PC-3 (cell line): ENCODE measurements at regions not wholly inside any gene's neighbourhood (a gene's known extent, or its start where the extent isn't known, plus 50 kb on each side); places are given as distances from the start of the nearest gene placed in this dataset.

Experiments
- ATAC-seq: fragments of 200-7000 bp; cut with Tn5 transposase; 2 replicates; pipeline ENCODE4 v1.9.1; 2020; ENCODE audit warnings: mild to moderate bottlenecking, moderate library complexity
- BruUV-seq: library from RNA; stranded (reverse); fragments of 400-500 nt; replicated peaks from 2 replicates; lab custom pipeline; 2021; lab: Mats Ljungman, UMichigan
- CTCF ChIA-PET: fragments of 300-600 bp; sonication (Branson Sonifier 250); formaldehyde crosslinking; loops from one replicate; lab custom pipeline; 2022; ENCODE audit warnings: antibody characterized with exemption; lab: Charles Lee
- POLR2A ChIA-PET: fragments of 300-600 bp; sonication (Branson Sonifier 250); formaldehyde crosslinking; loops from one replicate; lab custom pipeline; 2022; ENCODE audit warnings: antibody characterized with exemption; ENCODE audit not compliant: unreplicated experiment; lab: Charles Lee
- DNase-seq: peaks from one replicate; pipeline ENCODE4 v3.0.0-alpha.2; 2015
- H2AFZ ChIP-seq: fragments of 300-600 bp; sonication (generic); 2 replicates; pipeline ENCODE4 v1.6.0; 2016; ENCODE audit warnings: antibody characterized with exemption, low read length
- H3F3A ChIP-seq: fragments of 300-600 bp; sonication (generic); one replicate; pipeline ENCODE4 v1.6.0; 2017; ENCODE audit warnings: antibody characterized with exemption, low read length, control low read depth, mild to moderate bottlenecking; ENCODE audit not compliant: unreplicated experiment
- H3K27ac ChIP-seq: fragments of 300-600 bp; sonication (generic); 2 replicates; pipeline ENCODE4 v1.5.1; 2016; ENCODE audit warnings: mild to moderate bottlenecking, low read length
- H3K27me3 ChIP-seq: fragments of 300-600 bp; sonication (generic); 2 replicates; pipeline ENCODE4 v1.6.1; 2016; ENCODE audit warnings: low read length, mixed read lengths
- H3K36me3 ChIP-seq: fragments of 300-600 bp; sonication (generic); 2 replicates; pipeline ENCODE4 v1.6.1; 2016; ENCODE audit warnings: low read depth, mixed run types, low read length, mixed read lengths
- H3K4me1 ChIP-seq: fragments of 300-600 bp; sonication (generic); 2 replicates; pipeline ENCODE4 v1.5.1; 2016; ENCODE audit warnings: low read length; ENCODE audit not compliant: insufficient read depth
- H3K4me2 ChIP-seq: fragments of 300-600 bp; sonication (generic); 2 replicates; pipeline ENCODE4 v1.6.0; 2016; ENCODE audit warnings: low read length
- H3K4me3 ChIP-seq: fragments of 300-600 bp; sonication (generic); 2 replicates; pipeline ENCODE4 v1.5.1; 2016; ENCODE audit warnings: mild to moderate bottlenecking, low read length, mixed read lengths
- H3K79me2 ChIP-seq: fragments of 300-600 bp; sonication (generic); 2 replicates; pipeline ENCODE4 v1.6.1; 2017; ENCODE audit warnings: low read length, mixed read lengths
- H3K9ac ChIP-seq: fragments of 300-600 bp; sonication (generic); 2 replicates; pipeline ENCODE4 v1.6.0; 2016; ENCODE audit warnings: mild to moderate bottlenecking, low read length
- H3K9me2 ChIP-seq: fragments of 300-600 bp; sonication (generic); replicated peaks from 2 replicates; pipeline ENCODE4 v1.6.1; 2016; ENCODE audit warnings: mixed run types, low read length, mixed read lengths
- H3K9me3 ChIP-seq: fragments of 300-600 bp; sonication (generic); 2 replicates; pipeline ENCODE4 v1.6.1; 2016; ENCODE audit warnings: low read length, mixed read lengths
- H4K20me1 ChIP-seq: fragments of 300-600 bp; sonication (generic); 2 replicates; pipeline ENCODE4 v1.6.1; 2016; ENCODE audit warnings: low read length, mixed read lengths
- EZH2 ChIP-seq: fragments of 300-600 bp; sonication (generic); IDR thresholded peaks from one replicate; pipeline ENCODE4 v1.6.1; 2017; ENCODE audit warnings: antibody characterized with exemption, mild to moderate bottlenecking, low read length; ENCODE audit not compliant: unreplicated experiment
- EZH2phosphoT487 ChIP-seq: fragments of 300-600 bp; sonication (generic); IDR thresholded peaks from 2 replicates; pipeline ENCODE4 v1.6.1; 2018; ENCODE audit warnings: mild to moderate bottlenecking, antibody characterized with exemption, low read length, borderline replicate concordance
- intact Hi-C: fragments of 100-400 bp; cut with micrococcal nuclease; formaldehyde crosslinking; loops from 2 replicates; pipeline ENCODE4 v1.9.0; 2023
- TF ChIP-seq, protein P1 (sequence below): fragments of 300-600 bp; sonication (generic); conservative IDR thresholded peaks from 2 replicates; pipeline ENCODE4 v1.5.1; 2017; ENCODE audit warnings: antibody characterized with exemption, low read depth, mild to moderate bottlenecking, low read length

DNA sequence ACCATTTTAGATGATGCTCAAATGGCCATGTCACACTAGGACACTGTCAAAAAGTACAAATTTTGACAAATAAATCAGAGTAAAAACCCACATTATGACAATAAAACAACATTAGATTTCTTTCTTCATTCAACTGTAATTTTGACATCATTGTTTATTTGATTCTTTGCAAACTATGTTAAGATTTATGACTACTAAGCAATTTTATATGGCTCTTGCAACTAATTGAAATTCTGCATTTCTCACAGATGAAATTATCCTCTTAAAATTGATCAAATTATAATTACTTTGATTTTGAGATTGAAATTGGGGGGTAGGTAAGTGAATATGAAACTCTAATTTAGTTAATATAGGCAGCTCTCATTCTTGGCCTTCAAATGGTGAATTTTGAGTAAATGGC, 59.8 kb downstream of the ATOH1 start:
- H3K4me3 ChIP-seq, result no peak overlapping the region
- ChIA-PET CTCF (no interaction called here), POLR2A (no interaction called here)
- no TSS peak for BruUV-seq
- intact Hi-C loops, result no loop called here
- TF ChIP-seq, protein P1, sequence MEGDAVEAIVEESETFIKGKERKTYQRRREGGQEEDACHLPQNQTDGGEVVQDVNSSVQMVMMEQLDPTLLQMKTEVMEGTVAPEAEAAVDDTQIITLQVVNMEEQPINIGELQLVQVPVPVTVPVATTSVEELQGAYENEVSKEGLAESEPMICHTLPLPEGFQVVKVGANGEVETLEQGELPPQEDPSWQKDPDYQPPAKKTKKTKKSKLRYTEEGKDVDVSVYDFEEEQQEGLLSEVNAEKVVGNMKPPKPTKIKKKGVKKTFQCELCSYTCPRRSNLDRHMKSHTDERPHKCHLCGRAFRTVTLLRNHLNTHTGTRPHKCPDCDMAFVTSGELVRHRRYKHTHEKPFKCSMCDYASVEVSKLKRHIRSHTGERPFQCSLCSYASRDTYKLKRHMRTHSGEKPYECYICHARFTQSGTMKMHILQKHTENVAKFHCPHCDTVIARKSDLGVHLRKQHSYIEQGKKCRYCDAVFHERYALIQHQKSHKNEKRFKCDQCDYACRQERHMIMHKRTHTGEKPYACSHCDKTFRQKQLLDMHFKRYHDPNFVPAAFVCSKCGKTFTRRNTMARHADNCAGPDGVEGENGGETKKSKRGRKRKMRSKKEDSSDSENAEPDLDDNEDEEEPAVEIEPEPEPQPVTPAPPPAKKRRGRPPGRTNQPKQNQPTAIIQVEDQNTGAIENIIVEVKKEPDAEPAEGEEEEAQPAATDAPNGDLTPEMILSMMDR, result no peak
- TF ChIP-seq EZH2phosphoT487 (no peak), EZH2 (no peak)
- no peak overlapping the region for H2AFZ ChIP-seq
- no peaks in the 10 kb centered on the region for H4K20me1 ChIP-seq
- DNase-seq, result no peak
- H3K27ac ChIP-seq, result no peak overlapping the region
- no peaks in the 10 kb centered on the region for H3K79me2 ChIP-seq
- no peaks in the 10 kb centered on the region for H3K4me1 ChIP-seq
- no peak overlapping the region for H3K4me2 ChIP-seq
- H3K9me2 ChIP-seq, result no peaks in the 10 kb centered on the region
- no peaks in the 10 kb centered on the region for H3K9me3 ChIP-seq
- peaks cover 30% of the 10 kb centered on the region for H3K27me3 ChIP-seq
- H3K36me3 ChIP-seq, result no peaks in the 10 kb centered on the region
- no peaks in the 10 kb centered on the region for H3F3A ChIP-seq
- ATAC-seq, result no peak
- H3K9ac ChIP-seq, result no peak overlapping the region

DNA sequence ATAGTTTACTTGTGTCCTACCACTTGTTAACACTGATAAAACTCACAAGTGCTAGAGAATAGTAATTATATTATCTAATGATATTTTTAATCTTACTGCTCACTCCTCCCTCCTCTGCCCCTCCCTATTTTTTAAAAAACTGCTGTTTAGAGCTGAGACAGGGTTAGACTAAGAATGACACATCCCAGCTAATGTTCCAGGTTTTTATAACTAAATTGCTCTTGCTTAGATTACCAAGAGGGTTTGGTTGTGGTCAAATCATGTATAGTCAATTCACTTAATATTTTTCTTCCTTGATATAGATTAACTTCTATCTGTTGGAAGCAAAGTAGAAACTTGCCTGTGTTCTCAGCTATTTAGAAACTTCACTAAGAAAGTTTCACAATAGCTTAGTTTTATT, 60.2 kb downstream of the ATOH1 start:
- Histone ChIP-seq H3K27me3 (peaks cover 34% of the 10 kb centered on the region), H3K4me1 (no peaks in the 10 kb centered on the region), H3K4me3 (no peak overlapping the region), H4K20me1 (no peaks in the 10 kb centered on the region), H3F3A (no peaks in the 10 kb centered on the region), H3K27ac (no peak overlapping the region), H3K9me3 (no peaks in the 10 kb centered on the region), H3K9me2 (no peaks in the 10 kb centered on the region), H3K79me2 (no peaks in the 10 kb centered on the region), H3K36me3 (no peaks in the 10 kb centered on the region), H3K9ac (no peak overlapping the region), H2AFZ (no peak overlapping the region), H3K4me2 (no peak overlapping the region)
- no peak for TF ChIP-seq EZH2
- TF ChIP-seq, protein P1, result no peak
- no peak for TF ChIP-seq EZH2phosphoT487
- no TSS peak for BruUV-seq
- CTCF ChIA-PET, result no interaction called here
- intact Hi-C loops, result no loop called here
- DNase-seq, result no peak
- POLR2A ChIA-PET, result no interaction called here
- ATAC-seq, result no peak

DNA sequence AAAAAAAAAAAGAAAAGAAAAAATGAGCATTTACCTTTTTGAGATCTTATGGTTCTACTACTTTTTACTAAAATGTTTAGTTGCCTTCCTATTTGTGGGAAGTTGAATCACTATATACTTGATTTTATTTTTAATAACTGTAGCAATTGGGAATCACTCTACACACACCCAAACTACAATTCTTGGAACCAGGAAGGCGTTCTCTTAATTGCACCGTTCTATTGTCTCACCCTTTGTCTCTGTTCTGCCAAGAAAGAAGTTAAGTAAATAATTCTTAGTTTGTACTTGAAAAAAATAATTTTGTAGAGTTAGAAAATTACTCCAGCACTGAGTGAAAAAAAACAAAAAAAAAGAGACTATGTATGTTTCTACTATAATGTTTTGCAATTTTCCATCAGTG, 62.7 kb downstream of the ATOH1 start:
- Histone ChIP-seq H3K9me3 (no peaks in the 10 kb centered on the region), H3K36me3 (no peaks in the 10 kb centered on the region), H3K4me1 (no peaks in the 10 kb centered on the region), H3K79me2 (no peaks in the 10 kb centered on the region), H4K20me1 (no peaks in the 10 kb centered on the region), H3K4me2 (no peak overlapping the region), H2AFZ (no peak overlapping the region), H3K27me3 (peaks cover 47% of the 10 kb centered on the region), H3K27ac (no peak overlapping the region), H3K4me3 (no peak overlapping the region), H3K9me2 (no peaks in the 10 kb centered on the region), H3K9ac (no peak overlapping the region), H3F3A (no peaks in the 10 kb centered on the region)
- POLR2A ChIA-PET, result no interaction called here
- intact Hi-C loops, result no loop called here
- TF ChIP-seq EZH2, result no peak
- no peak for TF ChIP-seq EZH2phosphoT487
- TF ChIP-seq, protein P1, result no peak
- ATAC-seq (no peak), DNase-seq (no peak)
- CTCF ChIA-PET, result no interaction called here
- BruUV-seq, result no TSS peak
